ENCODE measurements at regions not wholly inside any gene's neighbourhood (a gene's known extent, or its start where the extent isn't known, plus 50 kb on each side); places are given as distances from the start of the nearest gene placed in this dataset.

DNA sequence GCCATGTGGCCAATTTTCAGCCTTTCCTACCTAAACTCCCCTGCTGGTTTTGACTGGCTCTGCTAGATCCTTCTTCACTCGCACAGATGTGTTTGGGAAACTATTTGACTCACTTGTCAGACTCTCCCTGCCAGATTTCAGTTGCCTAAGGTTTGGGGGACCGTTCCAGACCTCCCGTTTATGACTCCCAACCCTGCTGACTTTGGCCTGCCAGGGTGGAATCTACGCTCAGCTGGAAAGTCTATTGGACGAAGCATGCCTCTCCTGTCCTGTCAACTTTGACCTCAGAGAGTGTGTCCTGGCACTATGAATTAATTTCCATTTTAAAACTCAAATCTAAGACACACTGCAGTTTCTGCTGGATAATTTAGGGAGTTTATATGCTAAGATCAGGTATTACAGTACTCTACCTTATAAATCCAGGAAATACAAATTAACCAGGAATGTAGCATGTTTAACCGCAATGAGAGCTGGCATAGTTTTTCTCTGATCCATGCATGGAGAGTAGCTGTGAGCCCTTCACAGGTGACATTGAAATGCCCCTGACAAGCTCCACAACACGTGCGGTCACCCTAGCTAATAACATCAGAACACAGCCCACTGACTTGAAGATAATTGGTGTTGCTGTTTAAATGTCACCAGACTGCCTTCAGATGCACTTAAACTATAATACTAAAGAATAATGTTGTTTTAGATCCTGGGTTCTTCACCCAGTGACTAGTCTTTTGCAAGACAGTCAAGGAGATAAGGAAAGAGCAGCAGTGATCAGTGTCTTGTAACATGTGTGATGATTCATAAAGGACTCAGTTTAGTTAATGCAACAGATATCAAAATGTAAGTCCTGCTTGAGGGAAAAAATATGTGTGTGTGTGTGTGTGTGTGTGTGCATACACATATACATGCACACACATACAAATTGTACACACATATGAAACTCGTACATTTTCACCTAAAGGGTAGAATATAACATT is 223.0 kb upstream of the MCTP2 start:
- TF ChIP-seq, protein P1, sequence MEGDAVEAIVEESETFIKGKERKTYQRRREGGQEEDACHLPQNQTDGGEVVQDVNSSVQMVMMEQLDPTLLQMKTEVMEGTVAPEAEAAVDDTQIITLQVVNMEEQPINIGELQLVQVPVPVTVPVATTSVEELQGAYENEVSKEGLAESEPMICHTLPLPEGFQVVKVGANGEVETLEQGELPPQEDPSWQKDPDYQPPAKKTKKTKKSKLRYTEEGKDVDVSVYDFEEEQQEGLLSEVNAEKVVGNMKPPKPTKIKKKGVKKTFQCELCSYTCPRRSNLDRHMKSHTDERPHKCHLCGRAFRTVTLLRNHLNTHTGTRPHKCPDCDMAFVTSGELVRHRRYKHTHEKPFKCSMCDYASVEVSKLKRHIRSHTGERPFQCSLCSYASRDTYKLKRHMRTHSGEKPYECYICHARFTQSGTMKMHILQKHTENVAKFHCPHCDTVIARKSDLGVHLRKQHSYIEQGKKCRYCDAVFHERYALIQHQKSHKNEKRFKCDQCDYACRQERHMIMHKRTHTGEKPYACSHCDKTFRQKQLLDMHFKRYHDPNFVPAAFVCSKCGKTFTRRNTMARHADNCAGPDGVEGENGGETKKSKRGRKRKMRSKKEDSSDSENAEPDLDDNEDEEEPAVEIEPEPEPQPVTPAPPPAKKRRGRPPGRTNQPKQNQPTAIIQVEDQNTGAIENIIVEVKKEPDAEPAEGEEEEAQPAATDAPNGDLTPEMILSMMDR (IDR thresholded peaks at IDR 0.05): no peak
- no peak for TF ChIP-seq POLR2A (IDR thresholded peaks at IDR 0.05)
